Vagina (tissue), 2 donors: ENCODE measurements at regions not wholly inside any gene's neighbourhood (a gene's known extent, or its start where the extent isn't known, plus 50 kb on each side); places are given as distances from the start of the nearest gene placed in this dataset.

ENCODE experiments used
- DNase-seq, 2 donors: peaks; one replicate each; pipeline ENCODE4 v3.0.0-alpha.2; 2017; ENCODE audit errors: extremely low spot score in 2 of 2
- H3K27ac ChIP-seq: fragments of 200-600 bp; sonication (generic); one replicate; pipeline ENCODE4 v1.5.1; 2019
- H3K27me3 ChIP-seq: fragments of 200-600 bp; sonication (generic); one replicate; pipeline ENCODE4 v1.5.1; 2019
- H3K36me3 ChIP-seq, 2 donors: fragments of 200-600 bp; sonication (generic); one replicate each; pipeline ENCODE4 v1.5.1; 2017 to 2019
- H3K4me1 ChIP-seq: fragments of 200-600 bp; sonication (generic); one replicate; pipeline ENCODE4 v1.5.1; 2019
- H3K4me3 ChIP-seq, 2 donors: fragments of 200-600 bp; sonication (generic); 1 replicate in 1 of 2; 2 replicates in 1 of 2; pipeline ENCODE4 v1.5.1; 2016 to 2019
- H3K9me3 ChIP-seq: fragments of 200-600 bp; sonication (generic); one replicate; pipeline ENCODE4 v1.5.1; 2019
- POLR2A ChIP-seq, 2 donors: fragments of 450-650 bp; IDR thresholded peaks; one replicate each; pipeline ENCODE4 v1.6.1; 2017; ENCODE audit warnings: antibody characterized with exemption in 2 of 2, mild to moderate bottlenecking in 2 of 2, moderate library complexity in 2 of 2
- POLR2AphosphoS5 ChIP-seq, 2 donors: sonication (generic); formaldehyde crosslinking; IDR thresholded peaks; one replicate each; pipeline ENCODE4 v1.9.0; 2017; ENCODE audit warnings: antibody characterized with exemption in 2 of 2, mild to moderate bottlenecking in 2 of 2, low read depth in 1 of 2; ENCODE audit not compliant: insufficient read depth in 1 of 2
- intact Hi-C: fragments of 100-400 bp; cut with DNase I; formaldehyde crosslinking; loops from one replicate; pipeline ENCODE4 v1.15.1; 2023
- TF ChIP-seq, protein P1 (sequence below), 3 experiments: fragments of 450-650 bp in 2 of 3; fragments of 200-600 bp in 1 of 3; sonication (generic) in 1 of 3; IDR thresholded peaks; one replicate each; pipeline ENCODE4 v1.5.1; 2017 to 2019; ENCODE audit warnings: antibody characterized with exemption in 3 of 3, mild to moderate bottlenecking in 2 of 3, moderate library complexity in 2 of 3

DNA sequence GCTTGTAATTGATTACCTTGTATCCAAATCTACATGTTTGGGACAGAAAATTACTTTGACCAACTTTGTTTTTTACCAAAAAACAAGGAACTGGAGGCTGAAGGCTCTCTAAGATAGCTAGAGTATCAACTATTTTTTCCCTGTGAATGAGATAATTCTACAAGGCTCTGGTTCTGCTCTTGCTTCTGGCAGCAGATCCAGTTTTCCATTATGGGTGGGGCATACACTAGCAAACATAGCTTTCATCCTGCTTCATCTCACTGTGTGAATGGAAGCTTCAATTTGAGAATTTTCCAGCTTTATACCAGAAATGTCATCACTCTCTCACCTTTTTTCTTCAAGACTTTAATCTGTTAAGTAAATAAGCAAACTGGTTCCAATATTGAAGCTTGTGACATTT is 249.7 kb downstream of the RPRM start:
- no peaks in the 10 kb centered on the region for H3K27me3 ChIP-seq
- TF ChIP-seq POLR2AphosphoS5 (IDR thresholded peaks at IDR 0.05; ENCODE audit: insufficient read depth in 1 of 2, low read depth in 1 of 2) (no peak), POLR2A (IDR thresholded peaks at IDR 0.05) (no peak)
- TF ChIP-seq, protein P1, sequence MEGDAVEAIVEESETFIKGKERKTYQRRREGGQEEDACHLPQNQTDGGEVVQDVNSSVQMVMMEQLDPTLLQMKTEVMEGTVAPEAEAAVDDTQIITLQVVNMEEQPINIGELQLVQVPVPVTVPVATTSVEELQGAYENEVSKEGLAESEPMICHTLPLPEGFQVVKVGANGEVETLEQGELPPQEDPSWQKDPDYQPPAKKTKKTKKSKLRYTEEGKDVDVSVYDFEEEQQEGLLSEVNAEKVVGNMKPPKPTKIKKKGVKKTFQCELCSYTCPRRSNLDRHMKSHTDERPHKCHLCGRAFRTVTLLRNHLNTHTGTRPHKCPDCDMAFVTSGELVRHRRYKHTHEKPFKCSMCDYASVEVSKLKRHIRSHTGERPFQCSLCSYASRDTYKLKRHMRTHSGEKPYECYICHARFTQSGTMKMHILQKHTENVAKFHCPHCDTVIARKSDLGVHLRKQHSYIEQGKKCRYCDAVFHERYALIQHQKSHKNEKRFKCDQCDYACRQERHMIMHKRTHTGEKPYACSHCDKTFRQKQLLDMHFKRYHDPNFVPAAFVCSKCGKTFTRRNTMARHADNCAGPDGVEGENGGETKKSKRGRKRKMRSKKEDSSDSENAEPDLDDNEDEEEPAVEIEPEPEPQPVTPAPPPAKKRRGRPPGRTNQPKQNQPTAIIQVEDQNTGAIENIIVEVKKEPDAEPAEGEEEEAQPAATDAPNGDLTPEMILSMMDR (IDR thresholded peaks at IDR 0.05) = no peak
- no peaks in the 10 kb centered on the region for H3K36me3 ChIP-seq
- H3K4me1 ChIP-seq = no peaks in the 10 kb centered on the region
- intact Hi-C loops = no loop called here
- no peaks in the 10 kb centered on the region for H3K9me3 ChIP-seq
- H3K27ac ChIP-seq = no peak overlapping the region
- DNase-seq = no peak
- H3K4me3 ChIP-seq = no peak overlapping the region

DNA sequence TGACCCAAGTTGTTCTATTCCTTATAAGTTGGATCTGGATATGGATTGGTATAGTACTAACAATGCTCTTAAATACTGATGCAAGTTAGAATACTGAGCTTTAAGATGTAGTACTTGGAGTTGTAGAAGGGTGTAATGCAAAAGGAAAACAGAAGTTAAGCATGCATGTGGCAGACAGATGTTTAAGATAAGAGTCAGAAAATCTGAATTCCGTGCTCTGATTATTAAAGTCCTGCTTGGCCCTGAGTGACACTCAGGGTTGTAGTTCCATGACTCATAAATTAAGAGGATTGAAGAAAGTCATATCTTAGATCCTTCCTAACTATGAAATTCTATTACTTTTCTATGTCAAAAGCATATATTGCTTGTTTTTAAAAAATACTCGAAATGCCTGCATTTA is 250.6 kb downstream of the RPRM start:
- Histone ChIP-seq H3K36me3 (no peaks in the 10 kb centered on the region), H3K4me3 (no peak overlapping the region), H3K27me3 (no peaks in the 10 kb centered on the region), H3K4me1 (no peaks in the 10 kb centered on the region), H3K27ac (no peak overlapping the region), H3K9me3 (no peaks in the 10 kb centered on the region)
- intact Hi-C loops = no loop called here
- TF ChIP-seq POLR2A (IDR thresholded peaks at IDR 0.05) = no peak
- no peak for TF ChIP-seq POLR2AphosphoS5 (IDR thresholded peaks at IDR 0.05; ENCODE audit: insufficient read depth in 1 of 2, low read depth in 1 of 2)
- TF ChIP-seq, protein P1 (IDR thresholded peaks at IDR 0.05) = no peak
- DNase-seq = no peak

DNA sequence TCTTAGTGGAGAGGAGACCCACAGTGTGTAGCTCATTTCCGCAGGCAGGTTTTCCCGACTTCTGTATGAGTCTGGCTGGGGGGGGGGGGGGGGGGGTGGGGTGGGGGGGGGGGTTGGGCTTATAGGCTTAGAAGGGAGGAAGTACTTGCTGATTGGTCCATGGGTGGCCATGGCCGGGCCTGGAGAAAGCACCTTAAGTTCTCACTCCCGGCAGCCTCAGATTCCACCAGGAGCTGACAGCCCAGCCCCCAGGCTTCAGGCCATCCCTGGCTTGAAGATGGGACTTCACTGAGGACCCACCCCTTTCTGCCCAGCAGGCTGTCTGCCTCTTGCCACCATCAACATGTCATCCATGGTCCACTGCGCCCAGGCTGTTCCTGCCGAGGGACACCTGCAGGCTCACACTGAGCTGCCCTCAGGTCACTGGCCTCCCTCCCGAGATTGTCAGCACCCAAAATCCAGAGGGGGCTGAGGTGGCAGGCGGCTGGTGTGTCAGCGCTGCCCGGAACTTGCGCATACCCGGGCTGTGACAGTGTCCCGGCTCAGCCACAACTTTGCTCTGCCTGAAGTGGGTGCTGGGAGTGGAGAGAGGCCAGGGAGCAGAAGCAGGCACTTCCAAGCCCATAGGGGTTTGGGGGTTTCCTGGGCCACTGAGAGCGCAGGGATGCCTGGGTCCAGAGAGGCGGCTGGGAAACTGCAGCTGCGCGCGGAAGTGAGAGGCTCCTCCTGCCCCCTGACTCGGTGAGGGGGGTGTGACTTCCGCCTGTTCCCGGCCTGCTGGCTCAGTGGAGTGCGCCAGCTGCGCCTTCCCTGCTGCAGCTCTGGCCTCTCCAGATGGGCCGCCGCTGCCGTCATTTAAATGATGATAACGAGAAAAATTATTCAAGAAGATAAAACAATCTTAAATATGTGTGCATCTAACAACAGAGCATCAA is 256.1 kb downstream of the RPRM start:
- Histone ChIP-seq H3K36me3 (no peaks in the 10 kb centered on the region), H3K4me3 (no peak overlapping the region), H3K27me3 (no peaks in the 10 kb centered on the region), H3K27ac (no peak overlapping the region), H3K4me1 (no peaks in the 10 kb centered on the region), H3K9me3 (no peaks in the 10 kb centered on the region)
- TF ChIP-seq POLR2AphosphoS5 (IDR thresholded peaks at IDR 0.05; ENCODE audit: insufficient read depth in 1 of 2, low read depth in 1 of 2) (no peak), POLR2A (IDR thresholded peaks at IDR 0.05) (no peak)
- TF ChIP-seq, protein P1 (IDR thresholded peaks at IDR 0.05) = no peak
- DNase-seq = no peak
- intact Hi-C loops = no loop called here

DNA sequence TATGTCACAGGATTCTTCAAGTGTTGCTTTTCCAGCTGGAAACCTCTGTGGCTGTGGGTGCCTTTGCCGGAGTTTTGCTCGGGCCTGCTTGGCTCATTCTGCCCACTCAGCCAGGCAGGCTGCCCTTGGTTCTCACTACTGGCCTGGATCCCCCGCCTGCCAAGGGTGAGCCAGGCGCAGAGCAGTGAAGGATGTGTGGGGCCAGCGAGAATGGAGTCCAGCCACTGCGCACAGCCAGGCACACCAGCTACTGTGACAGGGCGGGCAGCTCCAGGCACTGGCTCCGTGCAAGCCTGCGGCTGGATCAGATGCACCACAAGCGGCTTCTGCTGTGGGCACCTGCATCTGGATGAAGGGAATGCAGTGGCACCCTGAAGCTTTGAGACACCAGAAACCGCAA is 257.1 kb downstream of the RPRM start:
- Histone ChIP-seq H3K27ac (no peak overlapping the region), H3K4me1 (no peaks in the 10 kb centered on the region), H3K4me3 (no peak overlapping the region), H3K9me3 (no peaks in the 10 kb centered on the region), H3K27me3 (no peaks in the 10 kb centered on the region), H3K36me3 (no peaks in the 10 kb centered on the region)
- intact Hi-C loops = no loop called here
- DNase-seq = no peak
- TF ChIP-seq POLR2A (IDR thresholded peaks at IDR 0.05) = no peak
- TF ChIP-seq, protein P1 (IDR thresholded peaks at IDR 0.05) = no peak
- no peak for TF ChIP-seq POLR2AphosphoS5 (IDR thresholded peaks at IDR 0.05; ENCODE audit: insufficient read depth in 1 of 2, low read depth in 1 of 2)

DNA sequence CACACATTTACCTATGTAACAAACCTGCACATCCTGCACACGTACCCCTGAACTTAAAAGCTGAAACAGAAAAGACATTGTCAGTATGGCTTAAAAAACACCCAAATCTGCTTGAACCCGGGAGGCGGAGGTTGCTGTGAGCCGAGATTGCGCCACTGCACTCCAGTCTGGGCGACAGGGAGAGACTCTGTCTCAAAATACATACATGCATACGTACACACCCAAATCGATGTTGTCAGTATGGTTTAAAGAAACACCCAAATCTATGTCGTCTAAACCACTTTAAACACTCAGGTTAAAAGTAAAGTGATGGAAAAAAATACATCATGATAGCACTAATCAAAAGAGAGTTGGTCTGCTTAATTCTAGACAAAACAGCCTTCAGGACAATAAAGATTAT is 257.5 kb downstream of the RPRM start:
- H3K36me3 ChIP-seq = no peaks in the 10 kb centered on the region
- H3K9me3 ChIP-seq = no peaks in the 10 kb centered on the region
- H3K27ac ChIP-seq = no peak overlapping the region
- H3K4me1 ChIP-seq = no peaks in the 10 kb centered on the region
- no peak overlapping the region for H3K4me3 ChIP-seq
- intact Hi-C loops = no loop called here
- DNase-seq = no peak
- TF ChIP-seq, protein P1 (IDR thresholded peaks at IDR 0.05) = no peak
- TF ChIP-seq POLR2A (IDR thresholded peaks at IDR 0.05) = no peak
- TF ChIP-seq POLR2AphosphoS5 (IDR thresholded peaks at IDR 0.05; ENCODE audit: insufficient read depth in 1 of 2, low read depth in 1 of 2) = no peak
- H3K27me3 ChIP-seq = no peaks in the 10 kb centered on the region
